Peyer's patch (tissue), 4 donors: ENCODE measurements at regions not wholly inside any gene's neighbourhood (a gene's known extent, or its start where the extent isn't known, plus 50 kb on each side); places are given as distances from the start of the nearest gene placed in this dataset.

Experiments used
- POLR2A ChIP-seq, 2 donors: fragments of 450-650 bp; IDR thresholded peaks; one replicate each; pipeline ENCODE4 v1.5.1; 2017; ENCODE audit warnings: antibody characterized with exemption in 2 of 2, mild to moderate bottlenecking in 2 of 2, moderate library complexity in 2 of 2
- TF ChIP-seq, protein P1 (sequence below), 6 experiments: fragments of 450-650 bp in 4 of 6; fragments of 200-600 bp in 2 of 6; sonication (generic) in 1 of 6; IDR thresholded peaks; one replicate each; pipeline ENCODE4 v1.5.1; 2017 to 2019; ENCODE audit warnings: antibody characterized with exemption in 6 of 6, mild to moderate bottlenecking in 3 of 6, moderate library complexity in 1 of 6

DNA sequence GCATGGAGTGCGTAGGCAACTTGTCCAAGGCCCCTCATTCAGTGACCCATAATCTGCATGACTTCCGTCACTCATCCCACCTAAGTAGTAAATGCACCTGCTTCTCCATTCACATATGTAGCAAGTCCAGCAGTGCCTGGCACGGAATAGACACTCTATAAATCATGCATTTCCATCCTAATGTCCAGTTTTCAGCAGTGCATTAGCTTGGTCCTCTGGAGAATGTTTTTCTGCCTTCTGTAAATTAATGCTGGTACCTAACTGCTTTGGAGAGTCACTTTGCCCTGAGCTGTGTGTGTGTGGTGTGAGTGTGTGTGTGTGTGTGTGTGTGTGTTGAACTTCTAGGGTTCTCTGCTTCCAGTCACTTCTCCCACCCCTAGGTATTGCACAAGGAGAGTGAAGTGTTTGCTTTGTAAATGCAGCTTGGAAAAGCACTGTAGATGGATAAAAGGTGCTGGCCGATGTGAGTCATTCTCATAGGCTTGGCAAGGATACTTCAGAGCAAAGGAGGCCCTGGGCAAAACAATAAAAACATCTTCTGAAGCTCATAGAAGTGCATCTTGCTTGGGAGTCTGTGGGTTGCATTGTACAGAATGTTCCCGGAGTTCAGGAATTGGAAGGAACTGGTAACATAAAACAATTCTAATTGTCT is 181.8 kb downstream of the KATNAL1 start:
- TF ChIP-seq, protein P1, sequence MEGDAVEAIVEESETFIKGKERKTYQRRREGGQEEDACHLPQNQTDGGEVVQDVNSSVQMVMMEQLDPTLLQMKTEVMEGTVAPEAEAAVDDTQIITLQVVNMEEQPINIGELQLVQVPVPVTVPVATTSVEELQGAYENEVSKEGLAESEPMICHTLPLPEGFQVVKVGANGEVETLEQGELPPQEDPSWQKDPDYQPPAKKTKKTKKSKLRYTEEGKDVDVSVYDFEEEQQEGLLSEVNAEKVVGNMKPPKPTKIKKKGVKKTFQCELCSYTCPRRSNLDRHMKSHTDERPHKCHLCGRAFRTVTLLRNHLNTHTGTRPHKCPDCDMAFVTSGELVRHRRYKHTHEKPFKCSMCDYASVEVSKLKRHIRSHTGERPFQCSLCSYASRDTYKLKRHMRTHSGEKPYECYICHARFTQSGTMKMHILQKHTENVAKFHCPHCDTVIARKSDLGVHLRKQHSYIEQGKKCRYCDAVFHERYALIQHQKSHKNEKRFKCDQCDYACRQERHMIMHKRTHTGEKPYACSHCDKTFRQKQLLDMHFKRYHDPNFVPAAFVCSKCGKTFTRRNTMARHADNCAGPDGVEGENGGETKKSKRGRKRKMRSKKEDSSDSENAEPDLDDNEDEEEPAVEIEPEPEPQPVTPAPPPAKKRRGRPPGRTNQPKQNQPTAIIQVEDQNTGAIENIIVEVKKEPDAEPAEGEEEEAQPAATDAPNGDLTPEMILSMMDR (IDR thresholded peaks at IDR 0.05) = no peak
- no peak for TF ChIP-seq POLR2A (IDR thresholded peaks at IDR 0.05)
